CD4-positive, alpha-beta T cell treated with Interferon alpha-2 for 1 hour (primary cell): ENCODE measurements at regions not wholly inside any gene's neighbourhood (a gene's known extent, or its start where the extent isn't known, plus 50 kb on each side); places are given as distances from the start of the nearest gene placed in this dataset.
"Not testable (repeated sequence)": the region's sequence is repeated elsewhere in the genome, so short reads cannot be mapped to it uniquely, and the experiment has no call there.

Source experiments
- DNase-seq, 2 donors: peaks; one replicate each; pipeline ENCODE4 v3.0.0-alpha.2; 2020 to 2022

- DNase-seq, result not testable (repeated sequence)
These were observed 54.7 kb downstream of the PROP1 start for GRCh38 chr5:177941386-177941785.

GRCh38 chr5:177939246-177940171 is 56.5 kb downstream of the PROP1 start:
- DNase-seq, result peak in 1 of 2 donors; percentile 19

- not testable (repeated sequence) for DNase-seq
These were observed 57.3 kb downstream of the PROP1 start for GRCh38 chr5:177938767-177939166.

GRCh38 chr5:177934233-177934632 is 61.8 kb downstream of the PROP1 start:
- not testable (repeated sequence) for DNase-seq

- not testable (repeated sequence) for DNase-seq
These were observed 65.6 kb downstream of the PROP1 start for GRCh38 chr5:177930269-177931022.

GRCh38 chr5:177929618-177930017 is 66.4 kb downstream of the PROP1 start:
- DNase-seq, result not testable (repeated sequence)

- not testable (repeated sequence) for DNase-seq
These were observed 68.5 kb downstream of the PROP1 start for GRCh38 chr5:177927500-177927899.

- DNase-seq, result not testable (repeated sequence)
These were observed 71.5 kb downstream of the PROP1 start for GRCh38 chr5:177924577-177924976.

- DNase-seq, result not testable (repeated sequence)
These were observed 72.2 kb downstream of the PROP1 start for GRCh38 chr5:177923837-177924236.

GRCh38 chr5:177923189-177923588 is 72.9 kb downstream of the PROP1 start:
- DNase-seq, result not testable (repeated sequence)

- DNase-seq, result not testable (repeated sequence)
These were observed 86.8 kb downstream of the PROP1 start for GRCh38 chr5:177909261-177909660.

- DNase-seq, result not testable (repeated sequence)
These were observed 93.2 kb downstream of the PROP1 start for GRCh38 chr5:177902806-177903205.

- not testable (repeated sequence) for DNase-seq
These were observed 96.0 kb downstream of the PROP1 start for GRCh38 chr5:177900066-177900465.

GRCh38 chr5:177894681-177895453 is 101.2 kb downstream of the PROP1 start:
- DNase-seq, result not testable (repeated sequence)

- DNase-seq, result not testable (repeated sequence)
These were observed 103.7 kb downstream of the PROP1 start for GRCh38 chr5:177892357-177892665.

- peak; percentile 24 to 52 for DNase-seq
These were observed 104.3 kb downstream of the PROP1 start for GRCh38 chr5:177891547-177892356.

- DNase-seq, result not testable (repeated sequence)
These were observed 100.6 kb upstream of the FAM153A start for GRCh38 chr5:177883295-177883694.

- DNase-seq, result not testable (repeated sequence)
These were observed 93.2 kb upstream of the FAM153A start for GRCh38 chr5:177875900-177876238.

GRCh38 chr5:177875013-177875899 is 92.6 kb upstream of the FAM153A start:
- peak; percentile 4 to 34 for DNase-seq

- DNase-seq, result not testable (repeated sequence)
These were observed 81.2 kb upstream of the FAM153A start for GRCh38 chr5:177863822-177864446.
